Mucosa of stomach (tissue), 1 donor: ENCODE measurements at regions not wholly inside any gene's neighbourhood (a gene's known extent, or its start where the extent isn't known, plus 50 kb on each side); places are given as distances from the start of the nearest gene placed in this dataset.

Experiments used
- H3K27me3 ChIP-seq: one replicate; pipeline ENCODE4 v1.7.0; 2013; ENCODE audit warnings: mild to moderate bottlenecking, low read length; ENCODE audit not compliant: control insufficient read depth, insufficient read depth
- H3K36me3 ChIP-seq: one replicate; pipeline ENCODE4 v1.7.0; 2013; ENCODE audit warnings: low read length; ENCODE audit not compliant: control insufficient read depth, insufficient read depth
- H3K4me1 ChIP-seq: one replicate; pipeline ENCODE4 v1.7.0; 2013; ENCODE audit warnings: mild to moderate bottlenecking, low read length; ENCODE audit not compliant: control insufficient read depth, insufficient read depth
- H3K4me3 ChIP-seq: one replicate; pipeline ENCODE4 v1.7.0; 2013; ENCODE audit warnings: low read length
- H3K9ac ChIP-seq: one replicate; pipeline ENCODE4 v1.7.0; 2013; ENCODE audit warnings: mild to moderate bottlenecking, low read length, moderate library complexity
- H3K9me3 ChIP-seq: one replicate; pipeline ENCODE4 v1.7.0; 2013; ENCODE audit warnings: mild to moderate bottlenecking, low read length, moderate library complexity; ENCODE audit not compliant: control insufficient read depth
- donor health status: Pancreatic carcinoma.

- no peaks in the 10 kb centered on the region for H3K9me3 ChIP-seq
- H3K36me3 ChIP-seq: no peaks in the 10 kb centered on the region
- H3K9ac ChIP-seq: no peak overlapping the region
- H3K4me3 ChIP-seq: no peak overlapping the region
- no peaks in the 10 kb centered on the region for H3K27me3 ChIP-seq
- H3K4me1 ChIP-seq: no peaks in the 10 kb centered on the region
Measured at GRCh38 chr11:120030411-120030810, 107.5 kb downstream of the TRIM29 start.

DNA sequence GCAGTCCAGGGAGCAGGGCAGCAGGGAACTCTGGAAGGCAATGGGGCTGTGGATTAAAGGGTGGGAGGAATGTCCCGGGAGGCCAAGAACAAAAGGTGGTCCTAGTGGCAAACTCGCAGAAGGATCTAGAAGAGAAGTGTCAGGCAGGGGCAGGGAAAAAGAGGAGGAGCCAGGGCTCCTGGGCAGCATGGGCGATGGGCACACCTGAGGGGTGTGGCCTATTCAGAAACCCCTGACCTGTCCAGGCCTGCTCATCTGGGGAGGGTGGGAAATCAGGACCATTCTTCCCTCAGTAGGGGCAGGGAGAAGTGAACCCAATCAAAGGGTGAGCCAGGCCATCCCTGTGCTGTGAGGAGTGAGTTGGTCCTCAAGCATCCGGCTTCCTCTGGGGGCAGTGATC lies 108.6 kb downstream of the TRIM29 start:
- Histone ChIP-seq H3K4me1 (no peaks in the 10 kb centered on the region), H3K36me3 (no peaks in the 10 kb centered on the region), H3K9ac (no peak overlapping the region), H3K9me3 (no peaks in the 10 kb centered on the region), H3K27me3 (no peaks in the 10 kb centered on the region), H3K4me3 (no peak overlapping the region)

GRCh38 chr11:120028897-120029258 lies 109.0 kb downstream of the TRIM29 start:
- Histone ChIP-seq H3K9me3 (no peaks in the 10 kb centered on the region), H3K9ac (no peak overlapping the region), H3K4me1 (no peaks in the 10 kb centered on the region), H3K4me3 (no peak overlapping the region), H3K36me3 (no peaks in the 10 kb centered on the region), H3K27me3 (no peaks in the 10 kb centered on the region)

DNA sequence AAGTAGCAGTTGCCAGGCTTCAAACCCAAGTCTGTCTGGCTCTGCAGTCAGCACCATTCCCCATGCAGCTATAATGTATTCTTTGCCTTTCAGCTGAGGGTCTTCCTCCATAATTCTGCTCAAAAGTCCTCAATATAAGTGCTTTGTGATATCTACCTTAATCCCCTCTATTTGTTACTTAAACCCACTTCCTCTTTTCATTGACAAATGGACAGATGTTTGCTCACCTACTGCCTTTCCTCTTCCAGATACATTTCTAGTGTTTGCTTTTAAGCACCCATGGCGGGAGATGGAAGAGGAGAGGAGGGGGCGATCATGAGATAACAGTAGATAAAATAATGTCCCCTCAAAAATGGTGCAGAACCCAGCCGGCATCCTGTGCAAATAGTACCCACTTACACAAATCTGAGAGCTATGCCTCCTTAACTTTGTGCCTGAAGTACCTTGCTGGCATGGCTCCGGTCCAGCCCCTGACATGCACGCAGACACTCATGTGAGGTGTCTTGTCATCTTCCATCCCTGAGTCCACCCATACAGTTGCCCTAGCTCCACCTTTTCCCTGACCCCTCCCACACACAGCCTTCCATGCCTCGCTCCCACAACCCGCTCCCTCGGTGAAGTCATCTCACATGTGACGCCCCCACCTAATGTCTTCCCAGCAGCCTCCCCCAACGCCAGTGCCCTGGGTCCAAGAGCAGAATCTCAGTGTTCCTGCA lies 109.6 kb downstream of the TRIM29 start:
- Histone ChIP-seq H3K9ac (no peak overlapping the region), H3K4me1 (no peaks in the 10 kb centered on the region), H3K9me3 (no peaks in the 10 kb centered on the region), H3K27me3 (no peaks in the 10 kb centered on the region), H3K4me3 (no peak overlapping the region), H3K36me3 (no peaks in the 10 kb centered on the region)

DNA sequence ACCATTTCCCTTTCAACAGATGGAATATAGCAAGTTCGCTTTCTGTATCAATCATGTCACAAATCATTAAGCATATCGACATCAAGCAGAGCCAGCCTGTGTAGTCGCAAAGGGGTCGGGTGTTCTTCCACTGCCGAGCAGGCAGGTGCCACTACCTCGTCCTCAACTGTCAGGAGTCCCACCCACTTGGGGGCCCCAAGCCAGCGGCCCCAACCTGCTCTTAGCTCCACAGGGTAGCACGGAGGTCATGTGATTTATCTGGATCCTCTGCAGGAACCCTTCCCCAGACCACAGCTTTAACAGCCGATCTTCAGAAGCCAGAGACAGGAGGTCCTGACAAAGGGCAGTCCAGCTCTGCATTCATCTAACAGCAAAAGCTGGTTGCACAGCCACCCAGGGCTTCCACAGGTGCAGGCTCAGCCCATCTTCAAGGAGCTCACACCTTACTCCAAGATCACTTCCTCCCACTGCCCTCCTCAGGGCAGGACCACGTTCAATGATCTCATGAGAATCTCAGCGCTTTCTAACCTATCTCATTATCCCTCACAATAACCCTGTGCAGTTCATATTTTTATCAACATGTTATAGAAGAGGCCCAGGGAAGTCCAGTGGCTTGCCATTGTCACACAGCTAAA lies 110.2 kb downstream of the TRIM29 start:
- Histone ChIP-seq H3K9me3 (no peaks in the 10 kb centered on the region), H3K36me3 (no peaks in the 10 kb centered on the region), H3K27me3 (no peaks in the 10 kb centered on the region), H3K4me1 (no peaks in the 10 kb centered on the region), H3K4me3 (no peak overlapping the region), H3K9ac (no peak overlapping the region)

DNA sequence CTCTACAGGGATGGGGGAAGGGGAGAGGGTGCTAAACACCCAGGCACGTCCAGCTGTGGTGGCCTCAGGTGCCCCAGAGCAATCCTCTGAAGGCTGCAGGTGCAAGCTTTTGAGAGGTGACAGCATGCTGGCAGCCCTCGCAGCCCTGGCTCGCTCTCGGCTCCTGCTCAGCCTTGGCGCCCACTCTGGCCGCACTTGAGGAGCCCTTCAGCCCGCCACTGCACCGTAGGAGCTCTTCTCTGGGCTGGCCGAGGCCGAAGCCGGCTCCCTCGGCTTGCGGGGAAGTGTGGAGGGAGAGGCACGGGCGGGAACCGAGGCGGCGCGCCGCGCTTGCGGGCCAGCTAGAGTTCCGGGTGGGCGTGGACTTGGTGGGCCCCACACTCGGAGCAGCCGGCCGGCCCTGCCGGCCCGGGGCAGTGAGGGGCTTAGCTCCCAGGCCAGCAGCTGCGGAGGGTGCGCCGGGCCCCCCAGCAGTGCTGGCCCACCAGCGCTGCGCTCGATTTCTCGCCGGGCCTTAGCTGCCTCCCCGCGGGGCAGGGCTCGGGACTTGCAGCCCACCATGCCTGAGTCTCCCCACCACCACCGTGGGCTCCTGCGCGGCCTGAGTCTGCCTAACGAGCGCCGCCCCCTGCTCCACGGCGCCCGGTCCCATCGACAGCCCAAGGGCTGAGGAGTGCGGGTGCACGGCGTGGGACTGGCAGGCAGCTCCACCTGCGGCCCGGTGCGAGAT lies 112.1 kb downstream of the TRIM29 start:
- H3K4me3 ChIP-seq: no peak overlapping the region
- no peaks in the 10 kb centered on the region for H3K9me3 ChIP-seq
- no peaks in the 10 kb centered on the region for H3K36me3 ChIP-seq
- H3K4me1 ChIP-seq: no peaks in the 10 kb centered on the region
- H3K27me3 ChIP-seq: no peaks in the 10 kb centered on the region
- H3K9ac ChIP-seq: no peak overlapping the region

DNA sequence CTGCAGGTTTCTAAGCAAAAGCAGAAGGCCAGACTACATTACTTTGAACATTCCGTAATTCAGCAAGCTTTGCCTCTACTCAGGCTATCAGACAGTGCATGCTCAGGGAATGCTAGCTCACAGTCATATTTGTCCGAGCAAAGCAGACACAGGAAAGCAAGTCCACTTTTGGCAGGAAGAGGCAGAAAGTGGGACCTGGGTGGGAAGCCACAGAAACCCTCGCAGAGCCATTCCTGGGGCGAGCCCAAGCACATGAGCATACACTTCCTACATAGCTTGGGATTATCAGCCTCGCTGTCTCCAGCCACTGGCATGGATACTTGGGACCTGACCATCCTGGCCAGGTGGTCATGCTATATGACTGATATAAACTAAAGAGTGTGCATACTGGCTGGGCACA lies 113.3 kb downstream of the TRIM29 start:
- H3K4me3 ChIP-seq: no peak overlapping the region
- H3K27me3 ChIP-seq: no peaks in the 10 kb centered on the region
- H3K9ac ChIP-seq: no peak overlapping the region
- H3K4me1 ChIP-seq: no peaks in the 10 kb centered on the region
- no peaks in the 10 kb centered on the region for H3K36me3 ChIP-seq
- H3K9me3 ChIP-seq: no peaks in the 10 kb centered on the region

- Histone ChIP-seq H3K27me3 (no peaks in the 10 kb centered on the region), H3K36me3 (no peaks in the 10 kb centered on the region), H3K9me3 (no peaks in the 10 kb centered on the region)
Measured at GRCh38 chr11:120024046-120024445, 113.9 kb downstream of the TRIM29 start.

DNA sequence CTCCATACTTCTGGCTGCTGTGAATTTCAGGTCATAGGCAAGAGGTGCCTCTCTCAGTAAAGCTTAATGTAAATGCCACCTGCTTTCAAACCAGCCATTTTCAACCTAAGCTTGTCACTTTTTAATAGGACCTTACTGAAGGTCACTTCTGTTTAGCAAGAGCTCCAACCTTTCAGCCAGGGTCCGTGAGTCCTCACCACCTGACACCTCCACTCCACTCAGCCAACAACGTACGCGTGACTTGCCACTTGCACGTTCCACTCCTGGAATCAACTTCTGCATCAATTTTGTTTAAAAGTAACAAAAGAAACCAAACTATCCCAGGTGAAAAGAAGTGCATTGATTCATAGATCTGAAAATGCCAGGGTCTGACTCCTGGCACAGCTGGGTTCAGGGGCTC lies 114.4 kb downstream of the TRIM29 start:
- no peaks in the 10 kb centered on the region for H3K4me1 ChIP-seq
- no peak overlapping the region for H3K9ac ChIP-seq
- no peaks in the 10 kb centered on the region for H3K9me3 ChIP-seq
- no peaks in the 10 kb centered on the region for H3K36me3 ChIP-seq
- no peaks in the 10 kb centered on the region for H3K27me3 ChIP-seq
- H3K4me3 ChIP-seq: no peak overlapping the region

More at GRCh38 chr11:120024046-120024445, 113.9 kb downstream of the TRIM29 start:
- H3K4me3 ChIP-seq: no peak overlapping the region
- no peaks in the 10 kb centered on the region for H3K4me1 ChIP-seq
- no peak overlapping the region for H3K9ac ChIP-seq

- Histone ChIP-seq H3K4me1 (no peaks in the 10 kb centered on the region), H3K9me3 (no peaks in the 10 kb centered on the region), H3K27me3 (no peaks in the 10 kb centered on the region), H3K9ac (no peak overlapping the region), H3K36me3 (no peaks in the 10 kb centered on the region), H3K4me3 (no peak overlapping the region)
Measured at GRCh38 chr11:120023120-120023519, 114.8 kb downstream of the TRIM29 start.

DNA sequence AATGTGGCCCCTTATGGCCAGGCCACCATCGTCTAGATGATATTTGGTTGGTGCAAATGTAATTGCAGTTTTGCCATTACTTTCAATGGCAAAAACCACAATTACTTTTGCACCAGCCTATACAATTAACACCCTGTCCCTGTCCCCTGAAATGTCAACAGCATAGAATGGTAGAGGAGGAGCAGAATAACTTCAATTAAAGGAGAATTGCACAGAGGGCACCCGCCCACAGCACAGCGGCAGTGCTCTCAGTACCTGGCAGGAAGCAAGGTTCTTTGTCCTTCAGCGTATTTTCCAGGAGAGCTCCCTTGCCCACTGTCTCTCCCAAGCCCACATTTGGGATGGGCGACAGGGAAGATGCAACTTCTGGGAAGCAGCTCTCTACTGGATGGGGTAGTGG lies 115.3 kb downstream of the TRIM29 start:
- Histone ChIP-seq H3K4me3 (no peak overlapping the region), H3K4me1 (no peaks in the 10 kb centered on the region), H3K9me3 (no peaks in the 10 kb centered on the region), H3K9ac (no peak overlapping the region), H3K27me3 (no peaks in the 10 kb centered on the region), H3K36me3 (no peaks in the 10 kb centered on the region)

DNA sequence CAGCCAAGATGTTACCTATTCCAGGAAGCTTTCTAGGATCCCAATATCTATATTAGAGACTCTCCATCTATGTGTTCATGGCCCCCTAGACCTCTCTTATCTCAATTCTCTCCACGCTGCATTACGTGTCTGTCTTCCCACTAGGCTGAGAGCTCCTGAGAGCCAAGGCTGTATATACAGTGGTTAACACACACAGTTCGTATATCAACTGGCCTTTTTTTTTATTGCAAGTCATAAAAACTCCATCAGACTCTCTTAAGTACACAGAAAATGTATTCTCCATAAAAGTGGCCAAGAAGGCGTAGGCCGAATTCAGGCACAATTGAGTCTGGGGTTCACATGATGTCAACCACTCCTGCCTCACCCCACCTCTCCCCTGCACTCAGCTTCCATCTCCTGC lies 115.9 kb downstream of the TRIM29 start:
- no peaks in the 10 kb centered on the region for H3K27me3 ChIP-seq
- H3K4me1 ChIP-seq: no peaks in the 10 kb centered on the region
- H3K9me3 ChIP-seq: no peaks in the 10 kb centered on the region
- H3K4me3 ChIP-seq: no peak overlapping the region
- H3K36me3 ChIP-seq: no peaks in the 10 kb centered on the region
- H3K9ac ChIP-seq: no peak overlapping the region
